ENCODE measurements at regions not wholly inside any gene's neighbourhood (a gene's known extent, or its start where the extent isn't known, plus 50 kb on each side); places are given as distances from the start of the nearest gene placed in this dataset.

DNA sequence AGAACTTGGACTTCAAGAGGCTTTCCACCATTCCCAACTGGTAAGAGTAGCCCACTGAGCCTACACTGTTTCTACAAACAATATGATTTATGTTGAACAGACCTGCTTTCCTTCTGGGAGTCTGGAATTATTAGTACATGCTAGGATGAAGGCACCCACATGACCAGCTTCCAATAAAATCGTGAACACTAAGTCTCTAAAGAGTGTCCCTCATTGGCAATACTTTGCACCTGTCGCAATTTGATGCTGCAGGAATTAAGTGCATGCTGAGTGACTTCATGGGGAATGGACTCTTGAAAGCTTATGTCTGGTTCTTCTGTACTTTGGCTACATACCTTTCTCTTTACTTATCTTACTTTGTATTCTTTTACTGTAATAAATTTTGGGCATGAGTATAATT lies 305.2 kb upstream of the GHITM start:
- no peaks in the 10 kb centered on the region for H3K36me3 ChIP-seq
- H3K4me1 ChIP-seq, result no peaks in the 10 kb centered on the region
- no peaks in the 10 kb centered on the region for H3K27me3 ChIP-seq
- H3K27ac ChIP-seq, result no peak overlapping the region
- DNase-seq (ENCODE audit: extremely low spot score in 2 of 2), result no peak
- intact Hi-C loops (cut with DNase I), result no loop called here
- H3K4me3 ChIP-seq, result no peak overlapping the region
- no peak for TF ChIP-seq POLR2AphosphoS5 (IDR thresholded peaks at IDR 0.05; ENCODE audit: insufficient read depth in 1 of 2, low read depth in 1 of 2)
- TF ChIP-seq, protein P1, sequence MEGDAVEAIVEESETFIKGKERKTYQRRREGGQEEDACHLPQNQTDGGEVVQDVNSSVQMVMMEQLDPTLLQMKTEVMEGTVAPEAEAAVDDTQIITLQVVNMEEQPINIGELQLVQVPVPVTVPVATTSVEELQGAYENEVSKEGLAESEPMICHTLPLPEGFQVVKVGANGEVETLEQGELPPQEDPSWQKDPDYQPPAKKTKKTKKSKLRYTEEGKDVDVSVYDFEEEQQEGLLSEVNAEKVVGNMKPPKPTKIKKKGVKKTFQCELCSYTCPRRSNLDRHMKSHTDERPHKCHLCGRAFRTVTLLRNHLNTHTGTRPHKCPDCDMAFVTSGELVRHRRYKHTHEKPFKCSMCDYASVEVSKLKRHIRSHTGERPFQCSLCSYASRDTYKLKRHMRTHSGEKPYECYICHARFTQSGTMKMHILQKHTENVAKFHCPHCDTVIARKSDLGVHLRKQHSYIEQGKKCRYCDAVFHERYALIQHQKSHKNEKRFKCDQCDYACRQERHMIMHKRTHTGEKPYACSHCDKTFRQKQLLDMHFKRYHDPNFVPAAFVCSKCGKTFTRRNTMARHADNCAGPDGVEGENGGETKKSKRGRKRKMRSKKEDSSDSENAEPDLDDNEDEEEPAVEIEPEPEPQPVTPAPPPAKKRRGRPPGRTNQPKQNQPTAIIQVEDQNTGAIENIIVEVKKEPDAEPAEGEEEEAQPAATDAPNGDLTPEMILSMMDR (IDR thresholded peaks at IDR 0.05), result no peak
- no peak for TF ChIP-seq POLR2A (IDR thresholded peaks at IDR 0.05)
- no peaks in the 10 kb centered on the region for H3K9me3 ChIP-seq

DNA sequence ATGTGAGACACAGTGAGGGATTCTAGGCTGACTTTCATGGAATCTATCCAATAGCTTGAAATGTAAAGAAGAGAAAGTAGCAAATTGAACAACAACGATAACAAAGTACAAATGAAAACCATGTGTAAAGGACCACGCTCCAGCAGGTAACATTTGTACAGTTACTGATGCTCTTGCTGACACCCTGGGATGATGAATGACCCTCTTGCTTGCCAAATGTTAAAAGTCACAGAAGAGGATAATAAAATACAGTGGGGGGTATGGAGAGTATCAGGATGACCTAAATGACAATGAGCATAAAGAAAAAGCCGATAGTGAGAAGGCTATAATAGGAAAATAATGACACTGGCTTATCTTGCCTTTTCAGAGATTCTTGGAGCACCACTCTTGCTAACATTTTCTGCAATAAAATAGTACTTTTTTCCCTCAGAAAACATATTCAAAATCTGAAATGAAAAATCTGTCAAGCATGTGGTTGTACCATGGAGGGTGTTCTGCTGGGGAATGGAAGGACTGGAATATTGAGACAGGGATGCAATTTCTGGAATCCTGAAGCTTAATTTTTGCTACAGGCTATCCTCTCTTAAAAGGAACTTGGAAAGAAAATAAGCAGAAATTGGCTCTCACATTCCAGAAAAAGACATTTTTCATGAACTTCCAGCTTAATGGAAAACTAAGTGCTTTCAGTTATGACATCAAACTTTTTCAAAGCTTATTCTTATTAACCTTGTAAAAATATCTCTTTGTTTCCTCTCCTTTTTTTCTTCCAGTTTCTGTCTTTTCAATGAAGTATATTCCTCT lies 303.2 kb upstream of the GHITM start:
- H3K4me1 ChIP-seq, result no peaks in the 10 kb centered on the region
- H3K27me3 ChIP-seq, result no peaks in the 10 kb centered on the region
- TF ChIP-seq POLR2A (IDR thresholded peaks at IDR 0.05), result no peak
- no peak for TF ChIP-seq POLR2AphosphoS5 (IDR thresholded peaks at IDR 0.05; ENCODE audit: insufficient read depth in 1 of 2, low read depth in 1 of 2)
- TF ChIP-seq, protein P1 (IDR thresholded peaks at IDR 0.05), result no peak
- H3K27ac ChIP-seq, result no peak overlapping the region
- DNase-seq (ENCODE audit: extremely low spot score in 2 of 2), result no peak
- no peaks in the 10 kb centered on the region for H3K9me3 ChIP-seq
- intact Hi-C loops (cut with DNase I), result no loop called here
- H3K4me3 ChIP-seq, result no peak overlapping the region
- no peaks in the 10 kb centered on the region for H3K36me3 ChIP-seq

DNA sequence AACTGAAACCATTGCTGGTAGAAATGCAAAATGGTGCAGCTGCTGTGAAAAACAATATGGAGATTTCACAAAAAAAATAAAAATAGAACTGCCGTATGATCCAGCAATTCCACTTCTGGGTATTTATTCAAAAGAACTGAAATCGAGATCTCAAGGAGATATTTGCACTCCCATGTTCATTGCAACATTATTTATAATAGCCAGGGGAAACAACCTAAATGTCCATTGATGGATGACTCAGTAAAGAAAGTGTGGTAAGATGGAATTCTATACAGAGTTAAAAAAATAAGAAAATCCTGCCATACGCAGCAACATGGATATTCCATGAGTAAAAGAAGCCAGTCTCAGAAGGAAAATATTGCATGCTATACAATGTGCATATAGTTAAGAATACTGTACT lies 290.6 kb upstream of the GHITM start:
- Histone ChIP-seq H3K4me3 (no peak overlapping the region), H3K27ac (no peak overlapping the region), H3K9me3 (no peaks in the 10 kb centered on the region), H3K4me1 (no peaks in the 10 kb centered on the region), H3K36me3 (no peaks in the 10 kb centered on the region), H3K27me3 (no peaks in the 10 kb centered on the region)
- DNase-seq (ENCODE audit: extremely low spot score in 2 of 2), result no peak
- intact Hi-C loops (cut with DNase I), result no loop called here
- TF ChIP-seq POLR2AphosphoS5 (IDR thresholded peaks at IDR 0.05; ENCODE audit: insufficient read depth in 1 of 2, low read depth in 1 of 2) (no peak), POLR2A (IDR thresholded peaks at IDR 0.05) (no peak)
- TF ChIP-seq, protein P1 (IDR thresholded peaks at IDR 0.05), result no peak

DNA sequence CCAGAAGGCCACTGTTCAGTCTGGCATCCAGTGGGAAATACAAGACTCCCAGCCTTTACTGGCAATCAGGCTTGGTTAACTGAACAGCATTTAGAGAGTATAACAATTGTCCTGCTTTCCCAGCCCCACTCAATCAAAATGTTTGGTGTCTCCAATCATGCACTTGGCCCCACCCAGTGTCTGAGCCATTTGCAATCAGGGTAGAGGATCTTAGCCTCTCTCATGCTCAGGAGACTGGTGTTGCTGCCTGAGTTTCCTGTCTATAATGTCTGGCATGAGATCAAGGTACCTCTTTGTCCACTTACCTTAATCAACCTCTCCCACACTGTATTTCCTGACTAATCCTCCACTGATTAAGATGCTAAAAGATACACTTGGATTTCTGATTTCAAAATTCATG lies 290.2 kb upstream of the GHITM start:
- Histone ChIP-seq H3K4me3 (no peak overlapping the region), H3K27ac (no peak overlapping the region), H3K4me1 (no peaks in the 10 kb centered on the region), H3K27me3 (no peaks in the 10 kb centered on the region), H3K9me3 (no peaks in the 10 kb centered on the region), H3K36me3 (no peaks in the 10 kb centered on the region)
- TF ChIP-seq, protein P1 (IDR thresholded peaks at IDR 0.05), result no peak
- TF ChIP-seq POLR2A (IDR thresholded peaks at IDR 0.05) (no peak), POLR2AphosphoS5 (IDR thresholded peaks at IDR 0.05; ENCODE audit: insufficient read depth in 1 of 2, low read depth in 1 of 2) (no peak)
- DNase-seq (ENCODE audit: extremely low spot score in 2 of 2), result no peak
- intact Hi-C loops (cut with DNase I), result no loop called here

DNA sequence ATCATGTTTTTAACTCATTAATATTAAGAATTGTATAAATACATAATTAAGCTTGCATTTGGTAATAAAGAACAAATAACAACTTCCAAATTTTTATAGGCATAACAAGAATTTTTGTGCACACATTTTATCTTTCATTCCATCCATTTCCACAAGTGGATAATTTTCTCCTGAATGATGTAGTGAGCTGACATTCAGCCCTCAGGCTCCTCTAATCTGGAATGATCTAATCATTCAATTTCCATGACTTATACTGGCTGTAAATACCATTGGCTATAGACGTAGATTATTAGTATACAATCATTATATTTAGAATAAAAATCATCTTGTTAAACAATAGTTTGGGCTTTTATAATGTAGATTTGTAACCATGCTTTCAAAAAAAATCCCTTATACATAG lies 287.2 kb upstream of the GHITM start:
- Histone ChIP-seq H3K4me3 (no peak overlapping the region), H3K36me3 (no peaks in the 10 kb centered on the region), H3K9me3 (no peaks in the 10 kb centered on the region), H3K27ac (no peak overlapping the region), H3K4me1 (no peaks in the 10 kb centered on the region), H3K27me3 (no peaks in the 10 kb centered on the region)
- intact Hi-C loops (cut with DNase I), result no loop called here
- no peak for DNase-seq (ENCODE audit: extremely low spot score in 2 of 2)
- TF ChIP-seq POLR2AphosphoS5 (IDR thresholded peaks at IDR 0.05; ENCODE audit: insufficient read depth in 1 of 2, low read depth in 1 of 2), result no peak
- no peak for TF ChIP-seq POLR2A (IDR thresholded peaks at IDR 0.05)
- TF ChIP-seq, protein P1 (IDR thresholded peaks at IDR 0.05), result no peak

All from vagina (tissue), 2 donors.